ENCODE measurements at regions not wholly inside any gene's neighbourhood (a gene's known extent, or its start where the extent isn't known, plus 50 kb on each side); places are given as distances from the start of the nearest gene placed in this dataset.

DNA sequence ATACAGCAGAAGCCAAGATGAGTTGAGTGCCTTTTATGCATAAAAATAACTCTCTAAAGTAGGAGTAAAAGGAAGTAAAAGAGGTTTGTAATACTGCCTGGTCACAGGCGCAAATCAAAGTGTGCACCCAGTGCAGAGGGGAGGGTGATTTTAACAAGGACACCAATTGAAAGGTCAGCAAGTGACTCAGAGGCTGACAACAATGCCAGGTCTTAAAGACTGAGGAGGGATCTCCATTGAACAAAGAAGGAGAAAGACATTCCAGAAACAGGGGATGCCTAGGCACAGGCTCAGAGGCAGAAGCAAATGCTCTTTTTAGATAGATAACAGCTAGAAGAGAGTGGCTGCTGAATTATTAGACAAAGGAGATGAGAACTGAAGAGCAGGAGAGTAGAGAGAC is 297.4 kb upstream of the VCX start:
- DNase-seq, result no peak
- WGBS (ENCODE audit: insufficient coverage), result 86% methylated on average over 1 of the region's 1 CpG
- H3K27ac ChIP-seq (ENCODE audit: low read length), result no peak overlapping the region
- H3K4me1 ChIP-seq (ENCODE audit: control insufficient read depth, insufficient read depth, low read length), result no peaks in the 10 kb centered on the region
- no peaks in the 10 kb centered on the region for H3K36me3 ChIP-seq (ENCODE audit: control insufficient read depth, insufficient read depth, low read length)
- H3K9me3 ChIP-seq (replicated peaks; ENCODE audit: control insufficient read depth, low read depth, low read length), result no peaks in the 10 kb centered on the region
- no peak overlapping the region for H3K4me3 ChIP-seq (ENCODE audit: low read length)
- H3K27me3 ChIP-seq (ENCODE audit: control insufficient read depth, insufficient read depth, low read length), result no peaks in the 10 kb centered on the region

DNA sequence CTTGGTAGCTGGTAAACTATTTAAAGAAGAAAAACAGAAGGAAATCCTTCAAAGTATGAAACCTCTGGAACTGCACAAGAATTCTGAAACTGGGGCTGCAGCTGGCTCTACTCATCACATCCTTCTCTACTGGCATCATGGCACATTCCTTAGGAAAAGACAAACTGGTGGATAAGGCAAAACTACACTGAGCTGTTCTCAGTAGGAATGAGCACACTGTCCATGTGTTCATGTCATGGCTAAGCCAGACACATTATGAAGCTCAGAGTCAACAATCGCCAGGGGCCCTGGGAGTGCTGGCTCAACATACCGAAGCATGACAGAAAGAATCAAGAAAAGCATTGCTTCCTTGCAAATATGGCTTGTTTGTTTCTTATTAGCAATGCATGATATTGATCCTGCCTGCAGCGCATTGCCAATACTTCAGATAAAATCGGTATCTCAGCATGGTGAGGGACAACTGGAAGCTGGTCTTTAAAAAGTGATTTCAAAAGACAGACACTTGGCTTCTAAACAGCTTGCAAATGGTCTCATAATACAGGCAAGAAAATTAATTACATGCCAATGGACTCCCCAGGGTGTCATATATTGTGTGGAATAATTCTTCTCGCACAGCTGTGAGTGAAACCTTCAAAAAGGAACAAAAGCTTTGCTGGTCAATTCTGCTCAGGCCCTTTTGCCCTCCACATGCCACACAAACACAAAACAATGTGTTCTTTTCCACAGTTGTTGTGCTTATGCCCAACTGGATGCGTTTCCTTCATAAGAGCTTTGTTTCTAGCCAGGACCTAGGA is 300.2 kb upstream of the VCX start:
- no peaks in the 10 kb centered on the region for H3K36me3 ChIP-seq (ENCODE audit: control insufficient read depth, insufficient read depth, low read length)
- WGBS (ENCODE audit: insufficient coverage), result 88% methylated on average over 4 of the region's 6 CpGs
- DNase-seq, result peak; percentile 76
- no peak overlapping the region for H3K4me3 ChIP-seq (ENCODE audit: low read length)
- H3K4me1 ChIP-seq (ENCODE audit: control insufficient read depth, insufficient read depth, low read length), result no peaks in the 10 kb centered on the region
- peak overlapping the region; percentile 44 for H3K27ac ChIP-seq (ENCODE audit: low read length)
- H3K9me3 ChIP-seq (replicated peaks; ENCODE audit: control insufficient read depth, low read depth, low read length), result no peaks in the 10 kb centered on the region
- H3K27me3 ChIP-seq (ENCODE audit: control insufficient read depth, insufficient read depth, low read length), result no peaks in the 10 kb centered on the region

DNA sequence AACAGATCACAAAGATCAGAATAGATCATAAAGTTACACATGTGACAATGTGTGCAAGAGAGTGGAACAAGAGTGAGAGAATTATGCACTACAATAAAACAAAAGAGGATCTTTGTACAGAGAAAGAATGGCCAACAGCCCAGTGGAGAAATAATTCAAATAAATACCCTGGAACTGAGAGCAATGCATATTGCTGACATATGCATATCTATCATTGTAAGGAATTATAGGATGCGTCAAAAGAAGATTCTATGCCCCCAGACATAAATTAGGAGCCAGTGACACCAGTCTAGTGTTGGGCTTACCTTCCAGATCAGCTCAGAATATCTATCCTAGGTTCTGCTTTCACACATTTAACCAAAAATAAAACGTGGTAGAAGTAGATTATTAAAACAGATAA is 320.1 kb upstream of the VCX start:
- Histone ChIP-seq H3K27me3 (ENCODE audit: control insufficient read depth, insufficient read depth, low read length) (no peaks in the 10 kb centered on the region), H3K36me3 (ENCODE audit: control insufficient read depth, insufficient read depth, low read length) (no peaks in the 10 kb centered on the region), H3K4me1 (ENCODE audit: control insufficient read depth, insufficient read depth, low read length) (no peaks in the 10 kb centered on the region), H3K27ac (ENCODE audit: low read length) (no peak overlapping the region), H3K9me3 (replicated peaks; ENCODE audit: control insufficient read depth, low read depth, low read length) (no peaks in the 10 kb centered on the region), H3K4me3 (ENCODE audit: low read length) (no peak overlapping the region)
- no peak for DNase-seq
- WGBS (ENCODE audit: insufficient coverage), result no CpG with 5 or more reads among the region's 2 CpGs

DNA sequence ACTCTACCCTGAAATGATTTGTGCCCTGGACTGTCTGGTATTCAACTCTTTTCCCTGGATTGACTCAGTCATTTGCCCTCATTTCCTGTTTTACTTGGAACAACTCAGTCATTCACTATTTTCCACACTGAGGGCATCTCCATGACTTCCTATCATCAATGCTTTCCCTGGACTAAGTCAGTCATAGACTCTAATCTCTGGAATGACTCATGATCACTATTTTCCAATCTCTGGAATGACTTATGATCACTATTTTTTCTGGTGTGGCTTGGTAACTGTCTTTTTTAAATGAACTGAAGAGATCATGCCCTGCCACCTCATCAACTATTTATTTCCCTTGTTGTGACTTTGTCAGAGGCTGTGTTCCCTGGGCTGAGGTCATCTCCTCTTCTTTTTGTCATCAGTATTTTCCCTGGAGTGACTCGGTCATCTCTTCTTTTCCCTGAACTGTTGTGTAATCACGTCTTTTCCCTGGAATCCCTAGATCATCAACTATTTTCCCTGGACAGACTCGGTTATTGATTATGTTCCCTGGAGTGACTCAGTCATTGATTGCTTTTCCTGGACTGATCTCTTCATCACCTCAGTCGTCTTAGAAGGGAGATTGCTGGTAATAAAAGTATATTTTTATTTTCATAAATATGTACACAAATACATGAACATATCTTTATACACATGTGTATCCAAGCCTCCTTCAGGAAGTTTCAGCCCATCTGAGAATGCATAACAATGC is 327.1 kb upstream of the VCX start:
- Histone ChIP-seq H3K4me1 (ENCODE audit: control insufficient read depth, insufficient read depth, low read length) (no peaks in the 10 kb centered on the region), H3K27ac (ENCODE audit: low read length) (no peak overlapping the region), H3K36me3 (ENCODE audit: control insufficient read depth, insufficient read depth, low read length) (no peaks in the 10 kb centered on the region), H3K27me3 (ENCODE audit: control insufficient read depth, insufficient read depth, low read length) (no peaks in the 10 kb centered on the region), H3K9me3 (replicated peaks; ENCODE audit: control insufficient read depth, low read depth, low read length) (no peaks in the 10 kb centered on the region), H3K4me3 (ENCODE audit: low read length) (no peak overlapping the region)
- DNase-seq, result no peak
- WGBS (ENCODE audit: insufficient coverage), result no CpG with 5 or more reads among the region's 4 CpGs

DNA sequence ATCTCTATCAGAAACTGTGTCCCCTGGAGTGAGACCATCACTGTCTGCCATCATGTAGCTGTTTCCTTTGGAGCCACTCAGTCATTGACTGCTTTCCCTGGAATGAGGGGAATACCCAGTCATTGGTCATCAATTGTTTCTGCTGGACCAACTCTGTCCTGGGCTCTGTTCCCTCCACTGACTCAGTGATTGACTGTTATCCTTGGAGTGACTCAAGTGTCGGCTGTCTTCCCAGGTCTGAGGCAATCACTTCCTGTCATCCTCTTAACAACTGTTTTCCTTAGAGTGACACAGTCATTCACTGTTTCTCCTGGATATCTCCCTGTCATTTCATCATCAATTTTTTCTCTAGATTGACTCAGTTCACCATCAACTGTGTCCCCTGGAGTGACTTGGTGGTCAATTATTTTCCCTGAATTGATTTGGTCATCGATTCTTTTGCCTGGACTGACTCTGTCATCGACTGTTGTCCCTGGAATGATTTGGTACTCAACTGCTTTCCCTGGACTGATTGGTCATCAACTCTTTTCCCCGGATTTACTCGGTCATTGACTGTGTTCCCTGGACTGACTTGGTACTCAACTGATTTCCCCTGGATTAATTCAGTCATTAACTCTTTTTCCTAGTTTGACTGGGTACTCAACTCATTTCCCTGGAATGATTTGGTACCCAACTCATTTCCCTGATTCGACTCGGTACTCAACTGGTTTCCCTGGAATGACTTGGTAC is 327.9 kb upstream of the VCX start:
- H3K27me3 ChIP-seq (ENCODE audit: control insufficient read depth, insufficient read depth, low read length), result no peaks in the 10 kb centered on the region
- H3K4me1 ChIP-seq (ENCODE audit: control insufficient read depth, insufficient read depth, low read length), result no peaks in the 10 kb centered on the region
- DNase-seq, result no peak
- H3K36me3 ChIP-seq (ENCODE audit: control insufficient read depth, insufficient read depth, low read length), result no peaks in the 10 kb centered on the region
- 80% methylated on average over 7 of the region's 7 CpGs for WGBS (ENCODE audit: insufficient coverage)
- no peak overlapping the region for H3K27ac ChIP-seq (ENCODE audit: low read length)
- no peak overlapping the region for H3K4me3 ChIP-seq (ENCODE audit: low read length)
- H3K9me3 ChIP-seq (replicated peaks; ENCODE audit: control insufficient read depth, low read depth, low read length), result no peaks in the 10 kb centered on the region

DNA sequence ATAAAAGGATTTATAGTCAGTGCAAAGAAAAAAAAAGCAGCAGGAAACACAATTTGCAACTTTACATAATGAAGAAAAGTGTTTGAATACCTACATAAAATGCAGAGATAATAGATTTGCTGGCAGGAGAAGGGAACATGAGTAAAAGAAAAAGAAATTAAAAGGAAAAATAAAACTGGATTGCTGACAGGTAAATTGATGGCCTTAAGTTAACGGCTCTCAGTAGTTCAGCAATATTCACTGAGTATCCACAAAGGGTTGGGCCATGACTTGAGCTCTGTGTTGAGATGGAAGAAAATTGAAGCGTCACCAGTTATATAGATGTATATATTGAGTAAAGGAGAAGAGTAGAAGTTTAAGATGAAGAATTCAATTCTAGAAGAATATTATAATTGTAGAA is 330.1 kb upstream of the VCX start:
- no peaks in the 10 kb centered on the region for H3K27me3 ChIP-seq (ENCODE audit: control insufficient read depth, insufficient read depth, low read length)
- no peak overlapping the region for H3K27ac ChIP-seq (ENCODE audit: low read length)
- H3K9me3 ChIP-seq (replicated peaks; ENCODE audit: control insufficient read depth, low read depth, low read length), result no peaks in the 10 kb centered on the region
- H3K36me3 ChIP-seq (ENCODE audit: control insufficient read depth, insufficient read depth, low read length), result no peaks in the 10 kb centered on the region
- 50% methylated on average over 1 of the region's 2 CpGs for WGBS (ENCODE audit: insufficient coverage)
- H3K4me3 ChIP-seq (ENCODE audit: low read length), result no peak overlapping the region
- no peaks in the 10 kb centered on the region for H3K4me1 ChIP-seq (ENCODE audit: control insufficient read depth, insufficient read depth, low read length)
- DNase-seq, result no peak

DNA sequence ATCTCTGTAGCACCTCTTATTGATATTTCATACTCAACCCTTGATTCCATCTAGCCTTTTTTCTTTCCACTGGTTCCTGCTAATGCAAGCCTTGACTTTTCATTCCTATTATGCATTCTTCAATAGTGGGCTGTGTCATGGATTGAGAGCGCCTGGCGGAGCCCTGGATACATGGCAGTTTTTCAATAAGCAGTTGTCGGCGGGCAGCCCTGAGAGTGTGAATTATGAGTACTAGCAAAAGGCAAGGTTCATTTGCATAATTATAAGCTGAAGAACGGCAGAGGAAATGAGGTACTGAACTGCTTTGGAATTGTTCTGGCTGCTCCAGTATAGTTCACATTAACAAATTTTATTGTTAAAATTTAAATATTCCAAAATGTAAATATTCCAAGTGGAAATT is 339.7 kb upstream of the VCX start:
- Histone ChIP-seq H3K27ac (ENCODE audit: low read length) (no peak overlapping the region), H3K27me3 (ENCODE audit: control insufficient read depth, insufficient read depth, low read length) (no peaks in the 10 kb centered on the region), H3K9me3 (replicated peaks; ENCODE audit: control insufficient read depth, low read depth, low read length) (no peaks in the 10 kb centered on the region), H3K4me3 (ENCODE audit: low read length) (no peak overlapping the region), H3K4me1 (ENCODE audit: control insufficient read depth, insufficient read depth, low read length) (no peaks in the 10 kb centered on the region), H3K36me3 (ENCODE audit: control insufficient read depth, insufficient read depth, low read length) (no peaks in the 10 kb centered on the region)
- WGBS (ENCODE audit: insufficient coverage), result no CpG with 5 or more reads among the region's 5 CpGs
- DNase-seq, result no peak

DNA sequence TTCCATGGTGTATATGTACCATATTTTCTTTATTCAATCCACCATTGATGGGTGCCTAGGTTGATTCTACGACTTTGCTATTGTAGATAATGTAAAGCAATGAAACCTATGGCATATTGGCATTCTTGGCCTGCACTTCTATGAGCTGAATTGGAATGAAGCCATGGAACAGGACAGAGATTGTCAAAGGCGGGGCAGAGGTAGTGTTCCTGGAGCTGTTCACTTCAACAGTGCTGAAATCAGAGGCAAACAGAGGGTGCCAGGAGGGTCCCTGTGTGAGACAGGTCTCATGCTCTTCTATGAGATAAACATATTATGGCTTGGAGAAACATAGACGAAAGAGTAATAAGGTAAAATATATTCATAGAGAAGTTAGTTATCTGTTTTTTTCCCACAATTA is 342.6 kb upstream of the VCX start:
- no peaks in the 10 kb centered on the region for H3K4me1 ChIP-seq (ENCODE audit: control insufficient read depth, insufficient read depth, low read length)
- no peaks in the 10 kb centered on the region for H3K9me3 ChIP-seq (replicated peaks; ENCODE audit: control insufficient read depth, low read depth, low read length)
- no peaks in the 10 kb centered on the region for H3K27me3 ChIP-seq (ENCODE audit: control insufficient read depth, insufficient read depth, low read length)
- 86% methylated on average over 1 of the region's 3 CpGs for WGBS (ENCODE audit: insufficient coverage)
- DNase-seq, result no peak
- no peak overlapping the region for H3K4me3 ChIP-seq (ENCODE audit: low read length)
- H3K36me3 ChIP-seq (ENCODE audit: control insufficient read depth, insufficient read depth, low read length), result no peaks in the 10 kb centered on the region
- no peak overlapping the region for H3K27ac ChIP-seq (ENCODE audit: low read length)

DNA sequence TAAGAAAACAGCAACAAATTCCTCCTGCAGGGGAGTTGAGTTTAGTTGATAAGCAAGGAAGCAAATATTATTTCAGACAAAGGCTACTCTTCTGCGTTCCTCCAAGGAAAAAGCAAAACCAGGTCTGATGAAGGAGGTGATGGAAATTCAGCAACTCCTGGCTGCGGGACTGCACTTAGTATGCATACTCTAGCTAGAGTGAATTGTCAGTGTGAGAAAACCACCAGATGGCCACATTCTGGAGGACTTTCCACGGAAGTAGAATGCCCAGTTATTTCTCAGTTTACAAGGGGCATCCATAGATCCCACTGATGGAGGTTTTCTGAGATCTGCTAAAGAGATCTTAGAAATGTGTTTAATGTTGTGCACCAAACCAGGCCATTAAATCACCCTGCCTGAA is 338.6 kb upstream of the PUDP start:
- no peaks in the 10 kb centered on the region for H3K4me1 ChIP-seq (ENCODE audit: control insufficient read depth, insufficient read depth, low read length)
- no peaks in the 10 kb centered on the region for H3K36me3 ChIP-seq (ENCODE audit: control insufficient read depth, insufficient read depth, low read length)
- no peak overlapping the region for H3K4me3 ChIP-seq (ENCODE audit: low read length)
- no peaks in the 10 kb centered on the region for H3K9me3 ChIP-seq (replicated peaks; ENCODE audit: control insufficient read depth, low read depth, low read length)
- no peaks in the 10 kb centered on the region for H3K27me3 ChIP-seq (ENCODE audit: control insufficient read depth, insufficient read depth, low read length)
- WGBS (ENCODE audit: insufficient coverage), result 80% methylated on average over 3 of the region's 3 CpGs
- DNase-seq, result no peak
- H3K27ac ChIP-seq (ENCODE audit: low read length), result no peak overlapping the region

DNA sequence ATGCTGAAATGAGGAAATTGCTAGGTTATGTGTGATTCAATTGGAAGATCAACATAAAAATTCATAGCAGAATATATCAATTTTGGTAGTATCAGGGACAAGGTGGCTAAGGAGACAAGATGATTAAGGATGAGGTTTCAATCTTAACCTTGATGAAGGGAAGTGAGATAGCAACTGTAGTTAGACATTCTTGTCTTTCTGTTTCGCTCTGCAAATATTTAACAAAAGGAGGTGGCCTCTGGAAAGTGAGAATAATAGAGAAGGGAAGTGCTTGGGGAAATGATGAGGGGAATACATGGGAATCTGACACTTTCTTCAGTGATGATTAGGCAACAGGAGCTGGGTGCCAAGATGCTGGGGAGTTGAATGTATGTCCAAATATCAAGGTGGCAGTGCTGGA is 337.1 kb upstream of the PUDP start:
- no peaks in the 10 kb centered on the region for H3K9me3 ChIP-seq (replicated peaks; ENCODE audit: control insufficient read depth, low read depth, low read length)
- no peaks in the 10 kb centered on the region for H3K4me1 ChIP-seq (ENCODE audit: control insufficient read depth, insufficient read depth, low read length)
- no peaks in the 10 kb centered on the region for H3K27me3 ChIP-seq (ENCODE audit: control insufficient read depth, insufficient read depth, low read length)
- no peak overlapping the region for H3K4me3 ChIP-seq (ENCODE audit: low read length)
- no peak for DNase-seq
- WGBS (ENCODE audit: insufficient coverage), result 71% methylated on average over 1 of the region's 1 CpG
- no peaks in the 10 kb centered on the region for H3K36me3 ChIP-seq (ENCODE audit: control insufficient read depth, insufficient read depth, low read length)
- H3K27ac ChIP-seq (ENCODE audit: low read length), result no peak overlapping the region

All from muscle of leg (tissue), 3 donors.